Pancreas (tissue), 10 donors: ENCODE measurements at regions not wholly inside any gene's neighbourhood (a gene's known extent, or its start where the extent isn't known, plus 50 kb on each side); places are given as distances from the start of the nearest gene placed in this dataset.

Source experiments
- ATAC-seq, 4 donors: fragments of 200-7000 bp; cut with Tn5 transposase; one replicate each; pipeline versions ENCODE4 v1.8.0 to v1.9.1; 2020; ENCODE audit warnings: mild to moderate bottlenecking in 4 of 4, moderate library complexity in 4 of 4
- DNase-seq, 6 donors: peaks; one replicate each; pipeline ENCODE4 v3.0.0-alpha.2; 2020
- FAIRE-seq: peaks from 2 replicates; lab custom pipeline; 2012; peaks lifted over from hg19 to GRCh38; lab: Jason Lieb, UNC
- H3K27ac ChIP-seq, 4 donors: fragments of 200-600 bp; sonication (generic); 1 replicate in 3 of 4; 2 replicates in 1 of 4; pipeline versions ENCODE4 v1.5.0 to v1.8.0; 2020
- H3K27me3 ChIP-seq, 4 donors: fragments of 200-600 bp; one replicate each; pipeline ENCODE4 v1.8.0; 2021
- H3K36me3 ChIP-seq, 3 donors: fragments of 200-600 bp; sonication (generic) in 1 of 3; one replicate each; pipeline versions ENCODE4 v1.5.0 to v1.8.0; 2020 to 2021
- H3K4me1 ChIP-seq, 3 donors: fragments of 200-600 bp; one replicate each; pipeline ENCODE4 v1.8.0; 2021
- H3K4me3 ChIP-seq, 4 donors: fragments of 200-600 bp; sonication (generic) in 2 of 4; one replicate each; pipeline versions ENCODE4 v1.5.0 to v1.8.0; 2020 to 2021
- H3K9me3 ChIP-seq, 4 donors: fragments of 200-600 bp; one replicate each; pipeline ENCODE4 v1.8.0; 2021
- WGBS, 2 donors: extraction: QIAGEN DNeasy Blood & Tissue Kit; methylation state at CpG; one replicate each; pipeline ENCODE4 v1.1.7; 2013; 5-methylcytosine and 5-hydroxymethylcytosine counted together
- intact Hi-C, 3 donors: fragments of 100-400 bp; cut with DNase I; formaldehyde crosslinking; loops; one replicate each; pipeline versions ENCODE4 v1.11.1 to v1.14.2; 2022
- TF ChIP-seq, protein P1 (sequence below), 4 donors: fragments of 200-600 bp; sonication (generic) in 3 of 4; IDR thresholded peaks; one replicate each; pipeline versions ENCODE4 v1.5.0 to v1.8.0; 2021; ENCODE audit warnings: antibody characterized with exemption in 4 of 4
- donor health status: healthy with polysubstance abuse.
- donor health status: DM: no; HTN: no; CAD: no; lungs with moderate emphysema.
- donor health status: DM: no; HTN: no; CAD: no.
- donor health status: control.
- donor health status: control.
- donor health status: Bipolar disorder and iron deficiency.
- donor health status: DM: yes; HTN: yes; CAD: no.
- donor health status: DM: no; HTN: no; CAD: no.
- donor health status: DM: no; HTN: no; CAD: no.
- donor health status: DM: yes; HTN: yes; CAD: no.

DNA sequence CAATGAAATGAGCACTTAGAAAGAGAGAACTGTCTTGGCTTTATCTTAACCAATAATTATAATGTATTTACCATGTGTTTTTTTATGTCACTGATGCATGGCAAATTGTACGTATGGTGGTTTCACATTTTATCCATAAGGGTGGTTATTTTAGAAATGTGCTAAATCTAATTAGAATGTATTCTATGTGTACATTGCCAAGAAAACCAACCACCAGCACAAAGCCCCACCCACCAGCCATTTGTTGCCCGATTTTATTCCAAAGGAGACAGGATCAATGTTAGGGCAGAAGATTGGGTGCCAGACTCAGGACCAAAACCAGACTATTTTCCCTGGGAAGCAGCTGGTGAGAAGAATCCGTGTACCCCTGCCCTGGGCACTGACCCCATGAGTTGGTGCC, 63.0 kb upstream of the SOX1 start:
- no peaks in the 10 kb centered on the region for H3K36me3 ChIP-seq
- no peak overlapping the region for H3K27ac ChIP-seq
- no peak for ATAC-seq
- H3K4me1 ChIP-seq: no peaks in the 10 kb centered on the region
- TF ChIP-seq, protein P1, sequence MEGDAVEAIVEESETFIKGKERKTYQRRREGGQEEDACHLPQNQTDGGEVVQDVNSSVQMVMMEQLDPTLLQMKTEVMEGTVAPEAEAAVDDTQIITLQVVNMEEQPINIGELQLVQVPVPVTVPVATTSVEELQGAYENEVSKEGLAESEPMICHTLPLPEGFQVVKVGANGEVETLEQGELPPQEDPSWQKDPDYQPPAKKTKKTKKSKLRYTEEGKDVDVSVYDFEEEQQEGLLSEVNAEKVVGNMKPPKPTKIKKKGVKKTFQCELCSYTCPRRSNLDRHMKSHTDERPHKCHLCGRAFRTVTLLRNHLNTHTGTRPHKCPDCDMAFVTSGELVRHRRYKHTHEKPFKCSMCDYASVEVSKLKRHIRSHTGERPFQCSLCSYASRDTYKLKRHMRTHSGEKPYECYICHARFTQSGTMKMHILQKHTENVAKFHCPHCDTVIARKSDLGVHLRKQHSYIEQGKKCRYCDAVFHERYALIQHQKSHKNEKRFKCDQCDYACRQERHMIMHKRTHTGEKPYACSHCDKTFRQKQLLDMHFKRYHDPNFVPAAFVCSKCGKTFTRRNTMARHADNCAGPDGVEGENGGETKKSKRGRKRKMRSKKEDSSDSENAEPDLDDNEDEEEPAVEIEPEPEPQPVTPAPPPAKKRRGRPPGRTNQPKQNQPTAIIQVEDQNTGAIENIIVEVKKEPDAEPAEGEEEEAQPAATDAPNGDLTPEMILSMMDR (IDR thresholded peaks at IDR 0.05): no peak
- intact Hi-C loops: no loop called here
- H3K27me3 ChIP-seq: peaks cover 0 to 3% (median 0%) of the 10 kb centered on the region in 4 donors
- WGBS, 2 donors: 54 to 77% methylated on average over 3 of the region's 3 CpGs
- H3K4me3 ChIP-seq: no peak overlapping the region
- DNase-seq: no peak
- no peaks in the 10 kb centered on the region for H3K9me3 ChIP-seq
- FAIRE-seq: no peak

DNA sequence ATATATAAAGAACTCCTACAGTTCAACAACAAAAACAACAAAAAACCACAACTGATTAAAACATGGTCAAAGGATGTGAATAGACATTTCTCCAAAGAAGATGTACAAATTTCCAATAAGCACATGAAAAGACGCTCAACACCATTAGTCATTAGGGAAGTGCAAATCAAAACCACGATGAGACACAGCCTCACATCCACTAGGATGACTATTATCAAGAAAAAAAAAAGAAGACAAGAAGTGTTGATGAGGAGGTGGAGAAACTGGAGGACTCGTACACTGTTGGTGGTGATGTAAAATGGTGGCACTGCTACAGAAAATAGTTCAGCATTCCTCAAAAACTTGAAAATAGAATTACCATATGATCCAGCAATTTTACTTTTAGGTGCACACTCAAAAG, 61.0 kb upstream of the SOX1 start:
- 50 to 64% methylated on average over 3 of the region's 3 CpGs for WGBS, 2 donors
- FAIRE-seq (no peak), ATAC-seq (no peak), DNase-seq (no peak)
- intact Hi-C loops: no loop called here
- H3K27ac ChIP-seq: no peak overlapping the region
- H3K4me3 ChIP-seq: no peak overlapping the region
- no peaks in the 10 kb centered on the region for H3K4me1 ChIP-seq
- H3K36me3 ChIP-seq: no peaks in the 10 kb centered on the region
- H3K9me3 ChIP-seq: no peaks in the 10 kb centered on the region
- peaks cover 0 to 3% (median 0%) of the 10 kb centered on the region in 4 donors for H3K27me3 ChIP-seq
- TF ChIP-seq, protein P1 (IDR thresholded peaks at IDR 0.05): no peak

DNA sequence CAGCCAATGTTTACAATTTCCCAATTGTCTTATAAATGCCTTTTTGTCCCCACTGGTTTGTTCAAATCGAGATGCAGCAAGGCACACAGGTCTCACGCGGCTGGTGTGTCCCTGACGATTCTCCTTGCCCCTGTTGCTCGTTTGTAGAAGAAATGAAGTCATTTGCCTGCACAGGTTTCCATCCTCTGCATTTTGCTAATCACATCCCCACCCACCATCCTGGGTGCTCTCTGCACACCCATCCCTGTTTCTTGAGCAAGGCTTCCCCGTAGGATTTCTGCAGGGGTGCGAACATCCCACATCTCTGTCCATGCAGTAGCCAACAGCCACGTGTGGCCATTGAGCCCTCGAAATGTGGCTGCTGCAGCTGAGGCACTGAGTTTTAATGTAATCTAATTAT, 59.8 kb upstream of the SOX1 start:
- intact Hi-C loops: no loop called here
- TF ChIP-seq, protein P1 (IDR thresholded peaks at IDR 0.05): no peak

DNA sequence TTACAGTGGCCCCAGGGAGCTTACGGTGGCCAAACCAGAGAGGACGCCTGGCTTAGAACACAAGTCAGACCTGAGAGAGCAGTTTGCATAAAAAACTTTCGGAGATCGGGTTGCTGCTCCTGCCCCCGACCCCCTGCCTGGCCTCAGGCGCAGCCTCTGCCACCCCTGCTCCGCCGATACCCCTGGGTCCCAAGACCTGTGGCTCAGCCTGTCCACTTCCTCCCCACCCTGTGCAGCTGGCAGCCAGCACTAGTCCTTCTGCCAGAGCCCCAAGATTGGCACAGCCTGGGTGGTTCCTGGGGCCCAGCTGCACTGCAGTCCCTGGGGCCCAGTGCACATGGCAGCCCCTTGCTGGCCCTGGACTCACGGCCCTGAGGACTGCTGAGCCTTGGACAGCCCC, 56.2 kb upstream of the SOX1 start:
- FAIRE-seq: no peak

More for the DNA sequence above, 59.8 kb upstream of the SOX1 start:
- no peaks in the 10 kb centered on the region for H3K36me3 ChIP-seq
- H3K9me3 ChIP-seq: no peaks in the 10 kb centered on the region
- H3K27ac ChIP-seq: no peak overlapping the region
- H3K27me3 ChIP-seq: peaks cover 0 to 3% (median 0%) of the 10 kb centered on the region in 4 donors
- WGBS, 2 donors: 70 to 77% methylated on average over 9 of the region's 9 CpGs
- no peak for ATAC-seq
- no peak for FAIRE-seq
- no peak overlapping the region for H3K4me3 ChIP-seq
- H3K4me1 ChIP-seq: no peaks in the 10 kb centered on the region
- no peak for DNase-seq

DNA sequence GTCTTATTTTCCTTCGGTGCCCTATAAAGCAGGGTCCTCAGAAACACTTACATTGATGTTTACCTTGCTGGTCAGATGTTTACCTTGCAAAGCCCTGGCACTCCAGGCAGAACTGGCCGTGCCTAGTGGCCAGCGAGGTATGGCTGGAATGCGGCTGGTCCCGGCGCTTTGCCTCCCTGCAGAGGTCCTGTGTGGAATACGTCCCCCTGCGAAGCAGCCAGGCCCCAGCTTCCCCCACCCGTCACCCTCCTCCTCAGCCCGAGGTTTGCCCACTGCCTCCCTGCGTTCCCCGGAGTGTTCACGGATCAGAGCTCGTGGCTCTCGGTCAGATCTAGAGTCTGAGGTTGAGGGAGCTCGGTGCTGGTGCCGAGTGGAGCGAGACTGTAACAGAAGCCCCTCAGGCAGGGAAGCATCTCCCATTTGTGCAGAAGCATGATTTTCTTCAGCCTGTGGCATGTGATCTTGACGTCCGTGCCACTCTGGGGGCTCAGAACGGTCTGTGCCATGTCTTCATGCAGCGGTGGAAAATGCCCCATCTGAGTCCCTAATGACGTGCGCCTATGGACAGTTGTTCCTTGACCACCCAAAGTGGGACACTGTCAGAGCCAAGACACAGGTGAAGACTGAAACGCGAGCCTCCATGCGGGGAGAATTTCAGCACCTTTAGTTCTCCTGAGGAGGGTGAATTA, 54.8 kb upstream of the SOX1 start:
- TF ChIP-seq, protein P1 (IDR thresholded peaks at IDR 0.05): no peak
- Histone ChIP-seq H3K4me3 (no peak overlapping the region), H3K4me1 (no peaks in the 10 kb centered on the region), H3K36me3 (no peaks in the 10 kb centered on the region), H3K9me3 (no peaks in the 10 kb centered on the region), H3K27me3 (no peaks in the 10 kb centered on the region), H3K27ac (no peak overlapping the region)
- no peak for FAIRE-seq
- DNase-seq: no peak
- intact Hi-C loops: no loop called here
- ATAC-seq: peak in 1 of 4 donors; percentile 20
- 41 to 46% methylated on average over 27 of the region's 27 CpGs for WGBS, 2 donors

More for the DNA sequence above, 56.2 kb upstream of the SOX1 start:
- WGBS, 2 donors: 60 to 68% methylated on average over 9 of the region's 9 CpGs
- no peaks in the 10 kb centered on the region for H3K36me3 ChIP-seq
- TF ChIP-seq, protein P1 (IDR thresholded peaks at IDR 0.05): no peak
- H3K4me1 ChIP-seq: no peaks in the 10 kb centered on the region
- no peak overlapping the region for H3K4me3 ChIP-seq
- no peak overlapping the region for H3K27ac ChIP-seq
- H3K9me3 ChIP-seq: no peaks in the 10 kb centered on the region
- intact Hi-C loops: no loop called here
- no peaks in the 10 kb centered on the region for H3K27me3 ChIP-seq
- ATAC-seq: no peak
- DNase-seq: no peak
